Activated CD4-positive, alpha-beta T cell treated with anti-CD3 and anti-CD28 coated beads, Interleukin-2, amount 10 ng/mL, durations not matched to agents 7 days and 5 days (primary cell): ENCODE measurements at regions not wholly inside any gene's neighbourhood (a gene's known extent, or its start where the extent isn't known, plus 50 kb on each side); places are given as distances from the start of the nearest gene placed in this dataset.
A peak's percentile ranks its signal among the peaks of the same experiment; 100 is the strongest.

Experiments
- CTCF ChIA-PET: fragments of 350-600 bp; sonication (Branson Sonifier 250); formaldehyde crosslinking; loops from one replicate; lab custom pipeline; 2021; ENCODE audit warnings: antibody characterized with exemption; lab: Charles Lee
- POLR2A ChIA-PET: fragments of 350-600 bp; sonication (Branson Sonifier 250); formaldehyde crosslinking; loops from one replicate; lab custom pipeline; 2021; ENCODE audit warnings: antibody characterized with exemption; lab: Charles Lee
- DNase-seq: peaks from one replicate; pipeline ENCODE4 v3.0.0-alpha.2; 2020
- H3K27ac Mint-ChIP-seq: one replicate; pipeline ENCODE4 v1.8.0; 2021; ENCODE audit warnings: mild to moderate bottlenecking, moderate library complexity, mixed read lengths
- H3K27me3 Mint-ChIP-seq: one replicate; pipeline ENCODE4 v1.8.0; 2021; ENCODE audit warnings: mixed read lengths
- H3K36me3 Mint-ChIP-seq: one replicate; pipeline ENCODE4 v1.8.0; 2021; ENCODE audit warnings: low read depth, mixed read lengths
- H3K4me1 Mint-ChIP-seq: one replicate; pipeline ENCODE4 v1.8.0; 2021; ENCODE audit warnings: mixed read lengths
- H3K4me3 Mint-ChIP-seq: one replicate; pipeline ENCODE4 v1.8.0; 2021; ENCODE audit warnings: mild to moderate bottlenecking, moderate library complexity, mixed read lengths
- H3K9me3 Mint-ChIP-seq: one replicate; pipeline ENCODE4 v1.8.0; 2021; ENCODE audit warnings: mixed read lengths

- CTCF ChIA-PET: interaction anchor here (0.5 to 2.3 kb wide), 4 partner anchors 9 to 119 kb away, joined by 3 to 11 read pairs (median 7); no protein-coding TSS in a partner anchor
Observed at GRCh38 chr4:121243485-121243884, 79.4 kb upstream of the TNIP3 start.

GRCh38 chr4:121242188-121242750 is 78.1 kb upstream of the TNIP3 start:
- Mint-ChIP-seq H3K27me3 (no peaks in the 10 kb centered on the region), H3K4me1 (peaks cover 9% of the 10 kb centered on the region), H3K36me3 (no peaks in the 10 kb centered on the region), H3K9me3 (peaks cover 3% of the 10 kb centered on the region), H3K4me3 (no peak overlapping the region), H3K27ac (no peak overlapping the region)
- ChIA-PET POLR2A (no interaction called here), CTCF (interaction anchor here (0.7 to 2.3 kb wide), 4 partner anchors 13 to 50 kb away, joined by 3 to 11 read pairs (median 4); no protein-coding TSS in a partner anchor)
- DNase-seq: no peak

More at GRCh38 chr4:121243485-121243884, 79.4 kb upstream of the TNIP3 start:
- Mint-ChIP-seq H3K27me3 (no peaks in the 10 kb centered on the region), H3K36me3 (no peaks in the 10 kb centered on the region), H3K4me1 (peaks cover 9% of the 10 kb centered on the region), H3K27ac (no peak overlapping the region), H3K9me3 (no peaks in the 10 kb centered on the region), H3K4me3 (peak overlapping the region; percentile 58)
- DNase-seq: no peak
- POLR2A ChIA-PET: no interaction called here

- POLR2A ChIA-PET: no interaction called here
- Mint-ChIP-seq H3K27ac (no peak overlapping the region), H3K4me1 (peaks cover 9% of the 10 kb centered on the region), H3K4me3 (no peak overlapping the region), H3K9me3 (peaks cover 3% of the 10 kb centered on the region), H3K36me3 (no peaks in the 10 kb centered on the region), H3K27me3 (no peaks in the 10 kb centered on the region)
- CTCF ChIA-PET: interaction anchor here (0.9 to 1.3 kb wide), 5 partner anchors 9 to 48 kb away, joined by 3 to 5 read pairs (median 3); no protein-coding TSS in a partner anchor
- no peak for DNase-seq
Observed at GRCh38 chr4:121239951-121240350, 75.8 kb upstream of the TNIP3 start.

- Mint-ChIP-seq H3K27me3 (no peaks in the 10 kb centered on the region), H3K27ac (no peak overlapping the region)
Observed at GRCh38 chr4:121238461-121238860, 74.3 kb upstream of the TNIP3 start.

GRCh38 chr4:121237069-121237399 is 72.9 kb upstream of the TNIP3 start:
- ChIA-PET CTCF (no interaction called here), POLR2A (no interaction called here)
- no peak overlapping the region for H3K27ac Mint-ChIP-seq
- no peaks in the 10 kb centered on the region for H3K4me1 Mint-ChIP-seq
- no peaks in the 10 kb centered on the region for H3K36me3 Mint-ChIP-seq
- no peaks in the 10 kb centered on the region for H3K27me3 Mint-ChIP-seq
- H3K4me3 Mint-ChIP-seq: no peak overlapping the region
- DNase-seq: no peak
- peaks cover 3% of the 10 kb centered on the region for H3K9me3 Mint-ChIP-seq

More at GRCh38 chr4:121238461-121238860, 74.3 kb upstream of the TNIP3 start:
- DNase-seq: no peak
- Mint-ChIP-seq H3K4me1 (peaks cover 3% of the 10 kb centered on the region), H3K36me3 (no peaks in the 10 kb centered on the region), H3K9me3 (peaks cover 3% of the 10 kb centered on the region), H3K4me3 (no peak overlapping the region)
- CTCF ChIA-PET: interaction anchor here (0.8 to 1.5 kb wide), 2 partner anchors 17 to 49 kb away, joined by 3 read pairs; no protein-coding TSS in a partner anchor
- POLR2A ChIA-PET: no interaction called here

- H3K4me1 Mint-ChIP-seq: no peaks in the 10 kb centered on the region
- no peak overlapping the region for H3K4me3 Mint-ChIP-seq
- H3K27me3 Mint-ChIP-seq: no peaks in the 10 kb centered on the region
- no peak overlapping the region for H3K27ac Mint-ChIP-seq
- DNase-seq: no peak
- POLR2A ChIA-PET: no interaction called here
- CTCF ChIA-PET: no interaction called here
- H3K9me3 Mint-ChIP-seq: peaks cover 3% of the 10 kb centered on the region
- H3K36me3 Mint-ChIP-seq: no peaks in the 10 kb centered on the region
Observed at GRCh38 chr4:121236353-121237068, 72.4 kb upstream of the TNIP3 start.

GRCh38 chr4:121233982-121234381 is 69.9 kb upstream of the TNIP3 start:
- no peaks in the 10 kb centered on the region for H3K36me3 Mint-ChIP-seq
- no peak overlapping the region for H3K4me3 Mint-ChIP-seq
- CTCF ChIA-PET: no interaction called here
- DNase-seq: no peak
- no peaks in the 10 kb centered on the region for H3K4me1 Mint-ChIP-seq
- no peak overlapping the region for H3K27ac Mint-ChIP-seq
- no peaks in the 10 kb centered on the region for H3K27me3 Mint-ChIP-seq
- POLR2A ChIA-PET: no interaction called here
- peaks cover 3% of the 10 kb centered on the region for H3K9me3 Mint-ChIP-seq

GRCh38 chr4:121229993-121230392 is 65.9 kb upstream of the TNIP3 start:
- Mint-ChIP-seq H3K36me3 (no peaks in the 10 kb centered on the region), H3K27ac (no peak overlapping the region), H3K27me3 (no peaks in the 10 kb centered on the region), H3K4me3 (no peak overlapping the region), H3K9me3 (peaks cover 2% of the 10 kb centered on the region), H3K4me1 (peaks cover 16% of the 10 kb centered on the region)
- DNase-seq: no peak
- ChIA-PET POLR2A (no interaction called here), CTCF (interaction anchor here (0.6 kb wide), 1 partner anchor 11 kb away, joined by 3 read pairs; no protein-coding TSS in a partner anchor)

GRCh38 chr4:121228848-121229247 is 64.7 kb upstream of the TNIP3 start:
- Mint-ChIP-seq H3K27ac (no peak overlapping the region), H3K4me1 (peaks cover 16% of the 10 kb centered on the region), H3K36me3 (no peaks in the 10 kb centered on the region), H3K9me3 (peaks cover 2% of the 10 kb centered on the region), H3K4me3 (no peak overlapping the region), H3K27me3 (no peaks in the 10 kb centered on the region)
- POLR2A ChIA-PET: interaction anchor here (0.6 to 0.7 kb wide), 2 partner anchors 26 to 36 kb away, joined by 4 to 6 read pairs; no protein-coding TSS in a partner anchor
- CTCF ChIA-PET: interaction anchor here (0.8 to 1.7 kb wide), 4 partner anchors 11 to 36 kb away, joined by 3 to 6 read pairs (median 4); no protein-coding TSS in a partner anchor
- DNase-seq: no peak

GRCh38 chr4:121227341-121227792 is 63.2 kb upstream of the TNIP3 start:
- POLR2A ChIA-PET: no interaction called here
- CTCF ChIA-PET: interaction anchor here (1.0 to 1.7 kb wide), 5 partner anchors 10 to 61 kb away, joined by 3 to 6 read pairs (median 3); no protein-coding TSS in a partner anchor
- H3K4me1 Mint-ChIP-seq: peaks cover 17% of the 10 kb centered on the region
- peak overlapping the region; percentile 20 for H3K27ac Mint-ChIP-seq
- DNase-seq: no peak
- no peaks in the 10 kb centered on the region for H3K36me3 Mint-ChIP-seq
- H3K9me3 Mint-ChIP-seq: peaks cover 2% of the 10 kb centered on the region
- H3K27me3 Mint-ChIP-seq: no peaks in the 10 kb centered on the region
- H3K4me3 Mint-ChIP-seq: peak overlapping the region; percentile 55

- Mint-ChIP-seq H3K36me3 (no peaks in the 10 kb centered on the region), H3K9me3 (peaks cover 2% of the 10 kb centered on the region), H3K27ac (no peak overlapping the region), H3K4me1 (peaks cover 24% of the 10 kb centered on the region), H3K4me3 (no peak overlapping the region), H3K27me3 (no peaks in the 10 kb centered on the region)
- ChIA-PET POLR2A (no interaction called here), CTCF (interaction anchor here (1.2 kb wide), 1 partner anchor 27 kb away, joined by 3 read pairs; no protein-coding TSS in a partner anchor)
- no peak for DNase-seq
Observed at GRCh38 chr4:121226362-121226761, 62.2 kb upstream of the TNIP3 start.

- ChIA-PET POLR2A (no interaction called here), CTCF (interaction anchor here (1.1 to 1.7 kb wide), 2 partner anchors 16 to 30 kb away, joined by 3 to 4 read pairs; no protein-coding TSS in a partner anchor)
- Mint-ChIP-seq H3K4me3 (no peak overlapping the region), H3K36me3 (no peaks in the 10 kb centered on the region), H3K4me1 (peaks cover 22% of the 10 kb centered on the region), H3K9me3 (no peaks in the 10 kb centered on the region), H3K27me3 (no peaks in the 10 kb centered on the region), H3K27ac (no peak overlapping the region)
- DNase-seq: no peak
Observed at GRCh38 chr4:121221608-121222007, 57.5 kb upstream of the TNIP3 start.

GRCh38 chr4:121221201-121221600 is 57.1 kb upstream of the TNIP3 start:
- Mint-ChIP-seq H3K9me3 (no peaks in the 10 kb centered on the region), H3K27me3 (no peaks in the 10 kb centered on the region), H3K4me3 (no peak overlapping the region), H3K36me3 (no peaks in the 10 kb centered on the region), H3K27ac (no peak overlapping the region), H3K4me1 (peaks cover 21% of the 10 kb centered on the region)
- no peak for DNase-seq
- ChIA-PET CTCF (interaction anchor here (0.7 to 1.7 kb wide), 3 partner anchors 17 to 60 kb away, joined by 3 to 4 read pairs (median 3); no protein-coding TSS in a partner anchor), POLR2A (no interaction called here)
